Stimulated activated CD8-positive, alpha-beta memory T cell treated with anti-CD3 and anti-CD28 coated beads, Interleukin-2, amount 100 ng/mL, for 1 hour (primary cell): ENCODE measurements at regions not wholly inside any gene's neighbourhood (a gene's known extent, or its start where the extent isn't known, plus 50 kb on each side); places are given as distances from the start of the nearest gene placed in this dataset.
A peak's percentile ranks its signal among the peaks of the same experiment; 100 is the strongest.

ENCODE experiments used
- DNase-seq, 2 donors: peaks; one replicate each; pipeline ENCODE4 v3.0.0-alpha.2; 2020; ENCODE audit warnings: low read depth in 2 of 2

GRCh38 chr1:50358962-50359361 lies 64.3 kb downstream of the DMRTA2 start:
- DNase-seq: no peak

- DNase-seq: no peak
Observed at GRCh38 chr1:50357186-50357585, 66.1 kb downstream of the DMRTA2 start.

DNA sequence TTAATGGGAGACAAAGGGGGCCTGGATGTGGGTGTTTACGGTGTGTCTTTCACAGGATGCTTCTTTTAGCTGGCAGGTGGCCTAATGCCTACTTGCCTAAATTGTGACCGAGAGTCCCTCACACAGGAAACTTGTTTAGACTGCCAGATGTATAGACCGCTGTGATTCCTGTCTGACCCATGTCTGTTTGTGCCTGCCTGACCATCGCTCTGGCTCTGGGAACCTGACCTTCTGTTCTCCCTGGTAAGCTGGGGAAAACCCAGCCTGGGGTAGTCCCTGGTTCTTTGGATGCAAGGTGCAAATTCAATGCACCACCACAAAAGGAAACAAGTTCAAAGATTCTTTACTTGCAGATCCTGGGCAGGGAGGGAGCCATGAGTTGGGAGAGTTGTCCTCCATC lies 68.4 kb downstream of the DMRTA2 start:
- no peak for DNase-seq

- no peak for DNase-seq
Observed at GRCh38 chr1:50352428-50352827, 70.8 kb downstream of the DMRTA2 start.

GRCh38 chr1:50350868-50351267 lies 72.4 kb downstream of the DMRTA2 start:
- no peak for DNase-seq

DNA sequence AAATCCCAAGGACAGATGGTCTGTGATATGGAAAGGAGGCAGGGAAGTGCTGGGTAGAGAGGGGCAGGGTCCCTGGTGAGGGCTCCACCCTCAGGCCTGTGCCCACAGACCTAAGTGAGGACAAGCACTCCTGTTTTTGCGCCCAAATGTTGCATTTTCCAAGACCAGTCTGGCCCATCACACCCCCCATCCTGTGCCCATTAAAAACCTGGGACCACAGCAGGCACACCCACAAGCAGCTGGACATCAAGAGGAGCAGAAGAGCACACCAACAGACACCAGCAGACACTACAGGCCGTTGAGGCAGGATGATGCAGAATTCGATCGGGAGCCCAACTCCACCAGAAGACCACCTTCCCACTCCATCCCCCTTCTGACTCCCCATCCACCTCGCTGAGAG lies 72.8 kb downstream of the DMRTA2 start:
- no peak for DNase-seq

- DNase-seq: no peak
Observed at GRCh38 chr1:50349242-50349565, 74.0 kb downstream of the DMRTA2 start.

- DNase-seq: peak in 1 of 2 donors; percentile 17
Observed at GRCh38 chr1:50348449-50349241, 74.6 kb downstream of the DMRTA2 start.

DNA sequence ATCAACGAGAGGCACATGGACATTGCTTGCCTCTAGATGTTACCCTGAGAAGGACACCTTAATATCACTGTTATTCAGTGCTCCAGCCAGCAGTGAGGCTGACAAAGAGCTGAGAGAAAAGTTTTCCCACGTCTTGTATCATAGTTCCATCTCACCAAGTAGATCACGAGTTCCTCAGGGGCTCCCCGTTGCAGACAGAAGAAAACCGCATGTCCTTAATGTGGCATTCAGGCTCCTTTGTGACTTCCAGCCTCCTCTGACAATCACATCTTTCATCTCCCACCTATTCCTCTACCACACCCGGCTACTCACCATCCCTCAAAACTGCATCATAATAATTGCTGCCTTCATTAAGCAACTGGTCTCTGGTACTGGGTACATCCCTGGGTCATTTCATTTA lies 75.3 kb downstream of the DMRTA2 start:
- DNase-seq: no peak

DNA sequence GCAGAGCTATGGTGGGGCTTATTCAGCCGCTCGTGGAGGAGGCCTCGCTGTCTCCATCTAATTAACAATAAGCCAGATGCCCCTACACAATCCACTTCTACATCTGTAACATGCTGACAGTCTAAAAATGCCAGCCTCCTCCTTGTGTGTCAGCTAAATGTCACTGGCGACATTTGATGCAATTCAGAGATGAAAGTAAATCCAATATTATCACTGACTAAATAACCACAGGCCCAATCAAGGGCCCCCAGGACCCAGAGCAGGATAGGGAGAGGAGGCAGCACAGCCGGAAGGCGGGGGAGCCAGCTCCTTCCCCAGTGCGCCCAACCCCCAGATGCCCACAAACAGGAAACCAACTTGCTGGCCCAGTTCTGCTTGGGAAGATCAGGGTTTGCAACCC lies 76.6 kb downstream of the DMRTA2 start:
- DNase-seq: no peak

- DNase-seq: no peak
Observed at GRCh38 chr1:50343323-50343722, 79.9 kb downstream of the DMRTA2 start.

DNA sequence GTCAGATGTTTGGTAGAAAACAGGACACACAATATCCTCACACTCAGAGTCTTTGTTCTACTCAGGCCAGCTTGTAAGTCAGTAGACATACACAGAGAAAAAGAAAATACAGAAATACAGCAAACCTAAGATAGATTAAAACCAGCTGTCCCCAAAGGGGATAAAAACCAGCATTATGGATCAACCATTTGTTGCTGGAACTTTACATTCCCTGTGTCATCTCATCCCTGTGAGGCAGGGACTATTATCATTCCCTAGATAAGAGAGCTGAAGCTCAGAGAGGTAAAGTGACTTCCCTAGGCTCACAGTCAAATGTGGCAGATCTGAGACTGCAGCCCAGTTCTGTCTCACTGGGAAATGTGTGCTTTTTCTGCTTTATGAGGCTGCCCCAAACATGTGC lies 80.7 kb downstream of the DMRTA2 start:
- no peak for DNase-seq

GRCh38 chr1:50335036-50335435 lies 88.2 kb downstream of the DMRTA2 start:
- DNase-seq: no peak

GRCh38 chr1:50333595-50333974 lies 89.7 kb downstream of the DMRTA2 start:
- DNase-seq: peak in 1 of 2 donors; percentile 4

- peak in 1 of 2 donors; percentile 3 for DNase-seq
Observed at GRCh38 chr1:50332941-50333594, 90.2 kb downstream of the DMRTA2 start.

DNA sequence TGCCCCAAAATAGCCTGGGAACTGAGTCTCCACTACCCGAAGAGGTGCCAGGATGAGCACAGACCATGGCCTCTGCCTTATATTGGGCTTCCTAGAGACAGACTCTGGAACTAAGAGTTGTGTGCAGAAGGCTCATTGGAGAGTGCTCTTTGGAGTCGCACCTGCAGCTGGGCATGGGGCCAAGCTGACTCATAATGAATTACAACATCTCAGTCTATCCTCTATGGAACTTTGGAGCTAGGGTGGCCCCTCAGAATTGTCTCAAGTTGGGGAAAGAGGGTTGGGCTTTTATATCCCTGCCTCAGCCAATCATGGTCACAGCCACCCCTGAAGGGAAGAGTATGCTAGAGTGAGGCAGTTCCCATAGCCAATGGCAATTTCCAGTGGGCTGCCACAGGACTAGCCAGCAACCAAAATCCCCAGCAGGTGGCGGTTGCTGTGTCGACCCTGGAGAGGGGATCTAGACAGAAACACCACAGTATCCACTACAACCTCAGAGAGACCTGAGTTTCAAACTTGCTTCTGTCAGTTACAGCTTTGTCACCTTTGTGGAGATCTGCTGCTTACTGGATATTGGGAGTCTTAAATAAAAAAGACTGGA lies 93.8 kb downstream of the DMRTA2 start:
- no peak for DNase-seq

DNA sequence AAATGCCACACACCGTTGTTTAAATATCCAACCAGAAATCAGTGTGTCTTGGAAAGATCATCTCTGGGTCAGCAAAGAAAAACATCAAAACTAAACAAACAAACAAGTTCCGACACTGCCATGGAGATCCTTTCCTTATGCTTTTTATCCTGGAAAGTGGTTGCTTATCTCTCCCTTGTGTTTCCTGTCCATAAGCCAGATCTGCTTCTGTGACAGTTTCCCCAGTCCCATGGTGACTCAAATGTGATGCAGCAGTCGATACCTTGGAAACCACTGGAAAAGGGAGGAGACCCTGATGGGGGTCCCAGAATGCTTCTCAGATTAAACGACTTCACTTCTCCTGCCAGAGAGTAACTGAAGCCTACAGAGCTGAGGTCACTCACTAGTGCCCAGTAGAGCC lies 94.7 kb downstream of the DMRTA2 start:
- DNase-seq: no peak

GRCh38 chr1:50326026-50326425 lies 97.2 kb downstream of the DMRTA2 start:
- DNase-seq: no peak

DNA sequence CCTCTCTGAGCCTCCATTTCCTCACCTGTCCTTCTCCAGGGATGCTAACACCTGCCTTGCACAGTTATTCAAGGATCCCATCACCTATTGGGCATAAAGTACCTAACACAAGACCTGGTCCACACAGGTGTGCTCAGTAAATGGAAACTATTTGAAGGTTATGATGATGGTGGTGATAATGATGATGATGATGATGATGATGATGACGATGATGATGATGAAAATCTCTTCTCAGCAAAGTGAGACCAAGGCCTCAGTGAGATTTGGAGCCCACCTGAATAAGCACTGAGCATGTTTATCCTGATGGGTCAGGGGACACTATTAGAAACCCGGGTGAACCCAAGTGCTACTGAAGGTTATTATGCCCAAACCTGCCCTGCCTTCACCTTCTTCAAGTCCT lies 100.7 kb downstream of the DMRTA2 start:
- DNase-seq: no peak

- DNase-seq: no peak
Observed at GRCh38 chr1:50318428-50318827, 104.8 kb downstream of the DMRTA2 start.

DNA sequence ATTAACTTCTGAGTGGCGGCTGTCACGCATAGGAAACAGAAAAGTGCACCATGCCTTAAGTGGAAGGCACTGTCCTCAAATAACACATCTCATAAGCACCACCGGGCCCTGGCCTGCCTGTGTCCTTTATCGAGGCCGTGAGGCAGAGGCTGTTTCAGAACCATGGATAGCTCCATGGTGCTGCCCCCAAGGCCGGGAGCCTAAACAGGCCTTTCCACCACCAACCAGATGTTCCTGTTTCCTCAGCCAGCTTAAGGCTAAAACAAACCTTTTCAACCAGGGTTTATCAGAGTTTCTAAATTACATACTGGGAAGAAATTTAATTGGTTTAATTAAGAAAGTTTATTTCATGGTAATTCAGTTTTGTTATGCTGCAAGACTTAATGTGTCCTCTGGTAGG lies 114.4 kb downstream of the DMRTA2 start:
- DNase-seq: no peak

- DNase-seq: no peak
Observed at GRCh38 chr1:50305808-50306207, 117.4 kb downstream of the DMRTA2 start.

DNA sequence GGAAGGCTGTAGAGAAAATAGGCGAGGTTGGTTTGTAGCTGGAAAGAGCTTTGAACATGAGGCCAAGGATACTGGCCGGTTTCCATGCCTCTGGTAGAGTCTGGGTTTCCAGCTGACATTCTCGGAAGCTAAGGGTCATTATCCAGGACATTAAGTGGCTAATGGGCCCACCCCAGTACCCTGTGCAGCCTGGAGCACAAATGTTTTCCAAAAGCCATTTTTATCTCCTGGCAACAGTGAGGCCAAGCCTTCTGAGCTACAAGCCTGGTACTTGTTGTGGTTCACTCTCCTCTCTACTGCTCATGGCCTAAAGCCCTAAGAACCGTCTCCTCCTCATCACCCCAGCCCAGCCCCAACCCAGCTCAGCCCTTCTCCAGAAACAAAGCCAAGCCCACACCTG lies 122.9 kb downstream of the DMRTA2 start:
- no peak for DNase-seq
